ENCODE measurements at regions not wholly inside any gene's neighbourhood (a gene's known extent, or its start where the extent isn't known, plus 50 kb on each side); places are given as distances from the start of the nearest gene placed in this dataset.

DNA sequence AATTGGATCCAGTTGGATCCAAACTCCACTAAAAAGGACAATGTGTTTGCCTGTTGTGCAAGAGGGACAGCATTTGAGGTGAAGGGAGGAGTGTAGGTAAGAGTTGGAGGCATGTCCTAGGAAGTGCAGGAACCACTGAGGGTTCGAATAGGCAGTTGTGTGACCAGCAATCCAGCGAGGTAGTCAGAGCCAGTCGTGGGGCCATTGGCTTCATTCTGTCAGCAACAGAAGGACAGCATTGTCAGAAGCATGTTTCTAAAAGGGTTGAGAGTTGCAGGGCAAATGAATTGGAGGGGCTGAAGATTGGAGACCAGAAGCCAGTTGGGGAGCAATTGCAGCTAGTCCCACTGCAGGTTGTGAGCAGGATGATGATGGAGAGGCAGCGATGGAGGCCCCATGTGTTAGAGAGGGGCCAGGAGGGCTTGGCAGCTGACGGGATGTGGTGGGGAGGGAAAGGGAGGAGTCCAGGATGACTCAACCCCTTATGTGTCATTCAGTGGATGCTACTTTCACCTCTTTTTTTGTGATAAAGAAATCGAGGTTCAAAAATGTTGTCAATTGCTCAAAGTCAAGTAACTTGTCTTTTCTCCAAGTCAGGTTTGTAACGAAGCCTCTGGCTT is 96.7 kb upstream of the SIX3 start:
- POLR2A ChIA-PET: no interaction called here
- no peak for ATAC-seq

GRCh38 chr2:44848026-44848425 is 93.5 kb upstream of the SIX3 start:
- ChIA-PET POLR2A (no interaction called here), CTCF (no interaction called here), RAD21 (ENCODE audit: low non-redundant PET in 1 of 2, low total read pairs in 2 of 2, uncharacterized antibody in 2 of 2, unreplicated experiment in 2 of 2) (no interaction called here)
- no TSS peak for BruUV-seq (replicated peaks)
- Histone ChIP-seq H3K9me3 (ENCODE audit: control insufficient read depth in 1 of 2, insufficient read depth in 1 of 2, low read depth in 1 of 2, low read length in 2 of 2) (no peaks in the 10 kb centered on the region), H3K36me3 (ENCODE audit: control insufficient read depth in 1 of 2, insufficient read depth in 2 of 2, low read length in 2 of 2) (no peaks in the 10 kb centered on the region), H3K4me3 (replicated peaks in 1 of 2; ENCODE audit: low read depth in 1 of 2, low read length in 2 of 2) (no peak overlapping the region), H3K4me2 (ENCODE audit: low read length) (no peak overlapping the region), H3K27ac (ENCODE audit: low read depth, low read length) (no peak overlapping the region), H3K9me2 (ENCODE audit: insufficient read depth) (no peaks in the 10 kb centered on the region), H3K9ac (ENCODE audit: low read length) (no peak overlapping the region), H4K20me1 (ENCODE audit: insufficient read depth) (no peaks in the 10 kb centered on the region), H2AFZ (ENCODE audit: low read depth, low read length, poor library complexity, severe bottlenecking) (no peak overlapping the region), H3K79me2 (ENCODE audit: insufficient read depth, low read length) (no peaks in the 10 kb centered on the region), H3K27me3 (ENCODE audit: insufficient read depth, low read length) (peaks cover 16% of the 10 kb centered on the region), H3K4me1 (ENCODE audit: control insufficient read depth in 1 of 2, insufficient read depth in 2 of 2, low read length in 2 of 2) (no peaks in the 10 kb centered on the region)
- TF ChIP-seq, protein P1, sequence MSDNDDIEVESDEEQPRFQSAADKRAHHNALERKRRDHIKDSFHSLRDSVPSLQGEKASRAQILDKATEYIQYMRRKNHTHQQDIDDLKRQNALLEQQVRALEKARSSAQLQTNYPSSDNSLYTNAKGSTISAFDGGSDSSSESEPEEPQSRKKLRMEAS (IDR thresholded peaks at IDR 0.05): no peak
- TF ChIP-seq SRF (IDR thresholded peaks at IDR 0.05; ENCODE audit: low read depth) (no peak), EZH2 (IDR thresholded peaks at IDR 0.05) (no peak), ZFX (IDR thresholded peaks at IDR 0.05) (no peak), SIN3A (IDR thresholded peaks at IDR 0.05; ENCODE audit: low read depth) (no peak), POLR2A (IDR thresholded peaks at IDR 0.05; ENCODE audit: borderline replicate concordance, extremely low read depth, insufficient read depth, insufficient read length) (no peak), FOSL1 (IDR thresholded peaks at IDR 0.05; ENCODE audit: low read depth) (no peak), POLR2AphosphoS5 (IDR thresholded peaks at IDR 0.05; ENCODE audit: low read depth, low read length) (no peak), ELF1 (IDR thresholded peaks at IDR 0.05; ENCODE audit: borderline replicate concordance, low read depth) (no peak)
- TF ChIP-seq, protein P2, sequence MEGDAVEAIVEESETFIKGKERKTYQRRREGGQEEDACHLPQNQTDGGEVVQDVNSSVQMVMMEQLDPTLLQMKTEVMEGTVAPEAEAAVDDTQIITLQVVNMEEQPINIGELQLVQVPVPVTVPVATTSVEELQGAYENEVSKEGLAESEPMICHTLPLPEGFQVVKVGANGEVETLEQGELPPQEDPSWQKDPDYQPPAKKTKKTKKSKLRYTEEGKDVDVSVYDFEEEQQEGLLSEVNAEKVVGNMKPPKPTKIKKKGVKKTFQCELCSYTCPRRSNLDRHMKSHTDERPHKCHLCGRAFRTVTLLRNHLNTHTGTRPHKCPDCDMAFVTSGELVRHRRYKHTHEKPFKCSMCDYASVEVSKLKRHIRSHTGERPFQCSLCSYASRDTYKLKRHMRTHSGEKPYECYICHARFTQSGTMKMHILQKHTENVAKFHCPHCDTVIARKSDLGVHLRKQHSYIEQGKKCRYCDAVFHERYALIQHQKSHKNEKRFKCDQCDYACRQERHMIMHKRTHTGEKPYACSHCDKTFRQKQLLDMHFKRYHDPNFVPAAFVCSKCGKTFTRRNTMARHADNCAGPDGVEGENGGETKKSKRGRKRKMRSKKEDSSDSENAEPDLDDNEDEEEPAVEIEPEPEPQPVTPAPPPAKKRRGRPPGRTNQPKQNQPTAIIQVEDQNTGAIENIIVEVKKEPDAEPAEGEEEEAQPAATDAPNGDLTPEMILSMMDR (IDR thresholded peaks at IDR 0.05 in 2 of 3, conservative IDR thresholded peaks at IDR 0.05 in 1 of 3; ENCODE audit: borderline replicate concordance in 1 of 3, insufficient read depth in 1 of 3, low read depth in 2 of 3, low read length in 2 of 3): no peak
- ATAC-seq (no peak), DNase-seq (ENCODE audit: low read depth, low spot score) (no peak)
- intact Hi-C loops (cut with micrococcal nuclease): no loop called here

More for the DNA sequence above, 96.7 kb upstream of the SIX3 start:
- H3K9me3 ChIP-seq (ENCODE audit: control insufficient read depth in 1 of 2, insufficient read depth in 1 of 2, low read depth in 1 of 2, low read length in 2 of 2): no peaks in the 10 kb centered on the region
- ChIA-PET CTCF (no interaction called here), RAD21 (ENCODE audit: low non-redundant PET in 1 of 2, low total read pairs in 2 of 2, uncharacterized antibody in 2 of 2, unreplicated experiment in 2 of 2) (no interaction called here)
- no peak overlapping the region for H3K4me3 ChIP-seq (replicated peaks in 1 of 2; ENCODE audit: low read depth in 1 of 2, low read length in 2 of 2)
- no peak overlapping the region for H3K9ac ChIP-seq (ENCODE audit: low read length)
- H3K27me3 ChIP-seq (ENCODE audit: insufficient read depth, low read length): peaks cover 14% of the 10 kb centered on the region; the same call in 1 of the 2 replicates
- DNase-seq (ENCODE audit: low read depth, low spot score): no peak
- intact Hi-C loops (cut with micrococcal nuclease): no loop called here
- BruUV-seq (replicated peaks): no TSS peak
- no peaks in the 10 kb centered on the region for H4K20me1 ChIP-seq (ENCODE audit: insufficient read depth)
- H3K36me3 ChIP-seq (ENCODE audit: control insufficient read depth in 1 of 2, insufficient read depth in 2 of 2, low read length in 2 of 2): no peaks in the 10 kb centered on the region
- TF ChIP-seq ELF1 (IDR thresholded peaks at IDR 0.05; ENCODE audit: borderline replicate concordance, low read depth): no peak
- TF ChIP-seq YY1 (IDR thresholded peaks at IDR 0.05; ENCODE audit: extremely low read depth, insufficient replicate concordance, low read depth, low read length): no peak
- TF ChIP-seq, protein P1 (IDR thresholded peaks at IDR 0.05): no peak
- no peaks in the 10 kb centered on the region for H3K9me2 ChIP-seq (ENCODE audit: insufficient read depth)
- no peak overlapping the region for H3K4me2 ChIP-seq (ENCODE audit: low read length)
- no peaks in the 10 kb centered on the region for H3K4me1 ChIP-seq (ENCODE audit: control insufficient read depth in 1 of 2, insufficient read depth in 2 of 2, low read length in 2 of 2)
- H2AFZ ChIP-seq (ENCODE audit: low read depth, low read length, poor library complexity, severe bottlenecking): no peak overlapping the region
- H3K79me2 ChIP-seq (ENCODE audit: insufficient read depth, low read length): no peaks in the 10 kb centered on the region
- no peak overlapping the region for H3K27ac ChIP-seq (ENCODE audit: low read depth, low read length)
